ENCODE measurements at regions not wholly inside any gene's neighbourhood (a gene's known extent, or its start where the extent isn't known, plus 50 kb on each side); places are given as distances from the start of the nearest gene placed in this dataset.

DNA sequence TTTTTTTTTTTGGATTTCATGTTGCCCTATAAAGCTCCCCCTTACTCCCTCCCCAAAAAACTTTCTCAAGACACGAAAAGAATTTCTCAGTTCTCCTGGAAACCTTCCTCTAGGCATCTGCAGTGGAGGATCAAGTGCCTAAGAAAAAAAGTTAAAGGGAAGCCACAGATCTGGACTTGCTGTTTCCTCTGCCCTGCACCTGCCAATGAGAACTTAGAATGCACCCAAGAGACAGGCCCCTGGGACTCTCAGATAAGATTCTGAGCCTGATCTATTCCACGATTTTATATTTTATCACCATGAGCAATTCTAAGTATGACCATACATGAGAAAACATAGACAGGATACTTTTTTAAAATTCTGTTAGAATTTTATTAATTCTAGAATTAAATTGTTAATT, 728.9 kb downstream of the BCL11B start:
- TF ChIP-seq CTCF (IDR thresholded peaks at IDR 0.05), result no peak
- no peak for TF ChIP-seq POLR2A (IDR thresholded peaks at IDR 0.05)
